HUES64 (cell line): ENCODE measurements at regions not wholly inside any gene's neighbourhood (a gene's known extent, or its start where the extent isn't known, plus 50 kb on each side); places are given as distances from the start of the nearest gene placed in this dataset.
"Not testable (repeated sequence)": the region's sequence is repeated elsewhere in the genome, so short reads cannot be mapped to it uniquely, and the experiment has no call there.

ENCODE experiments used
- H3K27ac ChIP-seq: 2 replicates; pipeline ENCODE4 v1.7.0; 2013; ENCODE audit warnings: low read depth, low read length, inconsistent platforms
- H3K27me3 ChIP-seq: 2 replicates; pipeline ENCODE4 v1.6.1; 2013; ENCODE audit warnings: mild to moderate bottlenecking, low read length; ENCODE audit not compliant: insufficient read depth
- H3K36me3 ChIP-seq: 2 replicates; pipeline ENCODE4 v1.6.1; 2013; ENCODE audit warnings: mild to moderate bottlenecking, low read length; ENCODE audit not compliant: insufficient read depth
- H3K4me1 ChIP-seq: 2 replicates; pipeline ENCODE4 v1.6.1; 2013; ENCODE audit warnings: mild to moderate bottlenecking, low read length, moderate library complexity; ENCODE audit not compliant: insufficient read depth
- H3K4me3 ChIP-seq: 2 replicates; pipeline ENCODE4 v1.5.1; 2013; ENCODE audit warnings: mild to moderate bottlenecking, low read length, moderate library complexity
- H3K9ac ChIP-seq: 2 replicates; pipeline ENCODE4 v1.6.1; 2013; ENCODE audit warnings: mild to moderate bottlenecking, low read depth, low read length
- H3K9me3 ChIP-seq: 2 replicates; pipeline ENCODE4 v1.6.1; 2013; ENCODE audit warnings: low read depth, low read length; ENCODE audit not compliant: insufficient read depth
- WGBS: fragments of 150-250, 120-280 bp; methylation state at CpG from one replicate; pipeline ENCODE4 v1.1.7; 2013; ENCODE audit warnings: missing lambda C conversion rate; 5-methylcytosine and 5-hydroxymethylcytosine counted together

GRCh38 chr15:20281567-20282275, 259.9 kb downstream of the GOLGA6L6 start:
- H3K4me3 ChIP-seq, H3K4me1 ChIP-seq, H3K36me3 ChIP-seq, H3K9ac ChIP-seq, H3K27me3 ChIP-seq, H3K27ac ChIP-seq: not testable (repeated sequence)
- H3K9me3 ChIP-seq, result peaks cover 91% of the 10 kb centered on the region
- WGBS, result 80% methylated on average over 7 of the region's 7 CpGs

GRCh38 chr15:20280933-20281463, 260.6 kb downstream of the GOLGA6L6 start:
- Histone ChIP-seq H3K9ac (no peak overlapping the region), H3K4me1 (no peaks in the 10 kb centered on the region), H3K27me3 (no peaks in the 10 kb centered on the region), H3K27ac (no peak overlapping the region), H3K4me3 (no peak overlapping the region), H3K9me3 (peaks cover 91% of the 10 kb centered on the region), H3K36me3 (no peaks in the 10 kb centered on the region)
- WGBS, result 84% methylated on average over 16 of the region's 16 CpGs

GRCh38 chr15:20280141-20280932, 261.3 kb downstream of the GOLGA6L6 start:
- H3K36me3 ChIP-seq, H3K4me1 ChIP-seq, H3K4me3 ChIP-seq, H3K27me3 ChIP-seq, H3K27ac ChIP-seq, H3K9ac ChIP-seq: not testable (repeated sequence)
- H3K9me3 ChIP-seq, result peaks cover 91% of the 10 kb centered on the region
- WGBS, result 81% methylated on average over 13 of the region's 13 CpGs

GRCh38 chr15:20279056-20279455, 262.5 kb downstream of the GOLGA6L6 start:
- peaks cover 91% of the 10 kb centered on the region for H3K9me3 ChIP-seq
- not testable (repeated sequence) for H3K9ac ChIP-seq, H3K27ac ChIP-seq, H3K27me3 ChIP-seq, H3K36me3 ChIP-seq, H3K4me1 ChIP-seq, H3K4me3 ChIP-seq
- 60% methylated on average over 4 of the region's 4 CpGs for WGBS

GRCh38 chr15:20278376-20278775, 263.2 kb downstream of the GOLGA6L6 start:
- H3K9me3 ChIP-seq, result peaks cover 94% of the 10 kb centered on the region
- 36% methylated on average over 1 of the region's 1 CpG for WGBS

GRCh38 chr15:20277451-20277850, 264.1 kb downstream of the GOLGA6L6 start:
- not testable (repeated sequence) for H3K27ac ChIP-seq, H3K27me3 ChIP-seq, H3K4me3 ChIP-seq, H3K4me1 ChIP-seq, H3K9ac ChIP-seq, H3K36me3 ChIP-seq
- WGBS, result 88% methylated on average over 2 of the region's 3 CpGs
- H3K9me3 ChIP-seq, result peaks cover 94% of the 10 kb centered on the region

More at GRCh38 chr15:20278376-20278775, 263.2 kb downstream of the GOLGA6L6 start:
- H3K27me3 ChIP-seq, H3K9ac ChIP-seq, H3K36me3 ChIP-seq, H3K4me3 ChIP-seq, H3K4me1 ChIP-seq, H3K27ac ChIP-seq: not testable (repeated sequence)

GRCh38 chr15:20276312-20277114, 265.1 kb downstream of the GOLGA6L6 start:
- H3K9me3 ChIP-seq, result peaks cover 94% of the 10 kb centered on the region
- H3K4me1 ChIP-seq, H3K27ac ChIP-seq, H3K4me3 ChIP-seq, H3K36me3 ChIP-seq, H3K27me3 ChIP-seq, H3K9ac ChIP-seq: not testable (repeated sequence)
- WGBS, result 85% methylated on average over 13 of the region's 13 CpGs

GRCh38 chr15:20275373-20275967, 266.1 kb downstream of the GOLGA6L6 start:
- H3K27ac ChIP-seq, H3K4me3 ChIP-seq, H3K4me1 ChIP-seq, H3K36me3 ChIP-seq, H3K9ac ChIP-seq, H3K27me3 ChIP-seq: not testable (repeated sequence)
- H3K9me3 ChIP-seq, result peaks cover 94% of the 10 kb centered on the region
- 67% methylated on average over 5 of the region's 5 CpGs for whole genome bisulfite sequencing

GRCh38 chr15:20272422-20273184, 269.0 kb downstream of the GOLGA6L6 start:
- Histone ChIP-seq H3K9ac (no peak overlapping the region), H3K27ac (no peak overlapping the region), H3K4me1 (no peaks in the 10 kb centered on the region), H3K4me3 (peak overlapping the region; percentile 10; the same call in 1 of the 2 replicates), H3K27me3 (no peaks in the 10 kb centered on the region), H3K9me3 (peaks cover 93% of the 10 kb centered on the region), H3K36me3 (no peaks in the 10 kb centered on the region)
- WGBS, result 74% methylated on average over 14 of the region's 14 CpGs

GRCh38 chr15:20271647-20272046, 270.0 kb downstream of the GOLGA6L6 start:
- H3K9ac ChIP-seq, result no peak overlapping the region
- peaks cover 96% of the 10 kb centered on the region for H3K9me3 ChIP-seq
- H3K4me1 ChIP-seq, result no peaks in the 10 kb centered on the region
- H3K4me3 ChIP-seq, result no peak overlapping the region
- H3K27me3 ChIP-seq, result no peaks in the 10 kb centered on the region
- WGBS, result 71% methylated on average over 5 of the region's 5 CpGs
- no peaks in the 10 kb centered on the region for H3K36me3 ChIP-seq
- H3K27ac ChIP-seq, result no peak overlapping the region
